ENCODE measurements at regions not wholly inside any gene's neighbourhood (a gene's known extent, or its start where the extent isn't known, plus 50 kb on each side); places are given as distances from the start of the nearest gene placed in this dataset.

DNA sequence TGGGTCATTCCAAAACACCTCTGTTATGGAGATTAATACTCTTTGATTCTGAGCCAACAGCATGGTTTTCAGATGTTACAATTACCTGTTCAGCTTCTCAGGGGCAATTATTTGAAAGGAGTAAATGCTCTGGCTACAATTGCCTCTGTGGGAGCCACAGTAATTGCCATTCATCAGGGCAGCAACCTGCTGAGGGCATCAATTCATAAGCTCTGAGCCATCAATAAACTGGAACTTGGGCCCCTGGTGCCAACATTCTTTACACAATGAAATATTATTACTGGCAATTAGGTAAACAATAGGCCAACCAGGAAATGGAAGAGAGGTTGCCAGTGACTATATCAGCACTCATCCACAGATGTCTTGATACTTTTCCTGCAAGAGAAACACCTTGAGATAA, 660.8 kb downstream of the MECOM start:
- H3K56ac ChIP-seq (ENCODE audit: extremely low read depth, insufficient read depth, low read length), result no peak overlapping the region
- no peak overlapping the region for H2BK5ac ChIP-seq (ENCODE audit: low read depth, low read length, poor library complexity, severe bottlenecking)
- ChIA-PET POLR2A (ENCODE audit: unreplicated experiment) (no interaction called here), CTCF (no interaction called here)
- DNase-seq (no peak), ATAC-seq (ENCODE audit: low read depth) (no peak)
- H4K20me1 ChIP-seq (ENCODE audit: insufficient read depth, low read length), result no peaks in the 10 kb centered on the region
- no peaks in the 10 kb centered on the region for H3K27me3 ChIP-seq (ENCODE audit: control insufficient read depth, insufficient read depth, low read length)
- no peak for TF ChIP-seq CEBPB (IDR thresholded peaks at IDR 0.05; ENCODE audit: low read depth, low read length)
- no peak for TF ChIP-seq SMC3 (IDR thresholded peaks at IDR 0.05; ENCODE audit: low read depth, low read length)
- no peak for TF ChIP-seq USF2 (IDR thresholded peaks at IDR 0.05; ENCODE audit: low read depth, low read length)
- no peak for TF ChIP-seq BHLHE40 (IDR thresholded peaks at IDR 0.05; ENCODE audit: low read depth, low read length)
- no peak for TF ChIP-seq MAFK (IDR thresholded peaks at IDR 0.05; ENCODE audit: low read depth, low read length)
- TF ChIP-seq MAZ (IDR thresholded peaks at IDR 0.05; ENCODE audit: borderline replicate concordance, low read depth, low read length), result no peak
- no peak for TF ChIP-seq RAD21 (IDR thresholded peaks at IDR 0.05; ENCODE audit: low read length)
- no peak for TF ChIP-seq RCOR1 (IDR thresholded peaks at IDR 0.05; ENCODE audit: insufficient replicate concordance, low read length)
- TF ChIP-seq CHD1 (IDR thresholded peaks at IDR 0.05; ENCODE audit: low read depth, low read length), result no peak
- no peak for TF ChIP-seq RFX5 (IDR thresholded peaks at IDR 0.05; ENCODE audit: low read depth, low read length)
- TF ChIP-seq POLR2A (IDR thresholded peaks at IDR 0.05; ENCODE audit: low read depth, low read length), result no peak
- no peak for TF ChIP-seq MXI1 (IDR thresholded peaks at IDR 0.05; ENCODE audit: borderline replicate concordance, low read depth, low read length)
- no peak for TF ChIP-seq CTCF (conservative IDR thresholded peaks at IDR 0.05; ENCODE audit: low read depth, low read length)
- no peak for TF ChIP-seq FOS (IDR thresholded peaks at IDR 0.05; ENCODE audit: low read depth, low read length)
- TF ChIP-seq NFE2L2 (IDR thresholded peaks at IDR 0.05; ENCODE audit: low read depth, low read length), result no peak
- BruUV-seq (replicated peaks), result no TSS peak
- no peak overlapping the region for H2BK15ac ChIP-seq (ENCODE audit: low read depth, low read length)
- H2AK5ac ChIP-seq (ENCODE audit: low read depth, low read length), result no peak overlapping the region
- H3K4me1 ChIP-seq (ENCODE audit: control insufficient read depth, insufficient read depth, low read length), result no peaks in the 10 kb centered on the region
- H3K27ac ChIP-seq (ENCODE audit: insufficient read depth, low read length), result no peak overlapping the region
- no peak overlapping the region for H4K8ac ChIP-seq (ENCODE audit: low read depth in 2 of 2, low read length in 2 of 2)
- H3K79me1 ChIP-seq (ENCODE audit: low read depth in 1 of 2, low read length in 2 of 2), result no peaks in the 10 kb centered on the region
- H3K9ac ChIP-seq (ENCODE audit: low read depth, low read length), result no peak overlapping the region
- H4K5ac ChIP-seq (ENCODE audit: low read depth, low read length), result no peak overlapping the region
- H2BK20ac ChIP-seq (ENCODE audit: low read depth, low read length), result no peak overlapping the region
- H4K91ac ChIP-seq (ENCODE audit: insufficient read depth, low read depth, low read length), result no peak overlapping the region
- H3K4ac ChIP-seq (ENCODE audit: low read depth, low read length), result no peak overlapping the region
- dilution Hi-C loops (cut with HindIII; ENCODE audit: low sequenced_read_pairs, unreplicated experiment), result no loop called here
- no peaks in the 10 kb centered on the region for H3K9me1 ChIP-seq (ENCODE audit: insufficient read depth, low read length)
- H2AK9ac ChIP-seq (replicated peaks; ENCODE audit: low read depth, low read length, poor library complexity), result no peak overlapping the region
- H2BK120ac ChIP-seq (ENCODE audit: low read depth, low read length), result no peak overlapping the region
- no peak overlapping the region for H3K18ac ChIP-seq (ENCODE audit: low read depth, low read length)
- in situ Hi-C loops (cut with MboI; ENCODE audit: low sequenced_read_pairs), result no loop called here
- H3K36me3 ChIP-seq (ENCODE audit: control insufficient read depth, insufficient read depth, low read length), result no peaks in the 10 kb centered on the region
- no peaks in the 10 kb centered on the region for H3K9me3 ChIP-seq (ENCODE audit: control insufficient read depth, insufficient read depth, low read length)
- H3K4me3 ChIP-seq (ENCODE audit: insufficient read depth, low read depth, low read length), result no peak overlapping the region
- H3K23ac ChIP-seq (ENCODE audit: low read depth, low read length), result no peak overlapping the region
- intact Hi-C loops (cut with micrococcal nuclease), result no loop called here
- no peak overlapping the region for H3K4me2 ChIP-seq (ENCODE audit: low read depth, low read length)
- no peak overlapping the region for H2AFZ ChIP-seq (replicated peaks; ENCODE audit: low read length, poor library complexity)
- H3K14ac ChIP-seq (replicated peaks; ENCODE audit: low read depth, low read length), result no peak overlapping the region
